GM23338 (cell line): ENCODE measurements at regions not wholly inside any gene's neighbourhood (a gene's known extent, or its start where the extent isn't known, plus 50 kb on each side); places are given as distances from the start of the nearest gene placed in this dataset.

Experiments
- ATAC-seq: fragments of 200-7000 bp; cut with Tn5 transposase; 3 replicates; pipeline ENCODE4 v1.9.1; 2020
- DNase-seq: peaks from one replicate; pipeline ENCODE4 v3.0.0-alpha.2; 2015; ENCODE audit warnings: low spot score
- H2AFZ ChIP-seq: fragments of 200-600 bp; sonication (generic); 2 replicates; pipeline ENCODE4 v1.8.0; 2016; ENCODE audit warnings: antibody characterized with exemption, mild to moderate bottlenecking, moderate library complexity
- H3F3A ChIP-seq: fragments of 200-600 bp; sonication (generic); replicated peaks from 2 replicates; pipeline ENCODE4 v1.8.0; 2017; ENCODE audit warnings: antibody characterized with exemption, mixed run types, low read depth
- H3K27ac ChIP-seq: fragments of 200-600 bp; sonication (generic); 2 replicates; pipeline ENCODE4 v1.6.1; 2016; ENCODE audit warnings: low read depth
- H3K27me3 ChIP-seq: fragments of 200-600 bp; sonication (generic); 2 replicates; pipeline ENCODE4 v1.8.0; 2016; ENCODE audit warnings: mild to moderate bottlenecking, mixed run types, moderate library complexity; ENCODE audit not compliant: insufficient read depth
- H3K36me3 ChIP-seq: fragments of 200-600 bp; sonication (generic); 2 replicates; pipeline ENCODE4 v1.8.0; 2016; ENCODE audit warnings: mild to moderate bottlenecking; ENCODE audit not compliant: insufficient read depth
- H3K4me1 ChIP-seq: fragments of 200-600 bp; sonication (generic); 2 replicates; pipeline ENCODE4 v1.8.0; 2016; ENCODE audit warnings: mild to moderate bottlenecking, moderate library complexity; ENCODE audit not compliant: insufficient read depth
- H3K4me2 ChIP-seq: fragments of 200-600 bp; sonication (generic); 2 replicates; pipeline ENCODE4 v1.7.1; 2017; ENCODE audit warnings: mixed run types
- H3K4me3 ChIP-seq: fragments of 200-600 bp; sonication (generic); 2 replicates; pipeline ENCODE4 v1.6.1; 2016; ENCODE audit warnings: mixed run types
- H3K79me2 ChIP-seq: fragments of 200-600 bp; sonication (generic); replicated peaks from 2 replicates; pipeline ENCODE4 v1.8.0; 2017; ENCODE audit warnings: mild to moderate bottlenecking; ENCODE audit not compliant: insufficient read depth
- H3K9me2 ChIP-seq: fragments of 200-600 bp; sonication (generic); 2 replicates; pipeline ENCODE4 v1.8.0; 2017; ENCODE audit not compliant: insufficient read depth
- H4K20me1 ChIP-seq: fragments of 200-600 bp; sonication (generic); replicated peaks from 2 replicates; pipeline ENCODE4 v1.8.0; 2017; ENCODE audit warnings: mild to moderate bottlenecking; ENCODE audit not compliant: insufficient read depth
- H3K27ac Mint-ChIP-seq: 2 replicates; pipeline ENCODE4 v1.8.0; 2020; ENCODE audit warnings: inconsistent platforms, mild to moderate bottlenecking, moderate library complexity, mixed read lengths
- H3K27me3 Mint-ChIP-seq: 3 replicates; pipeline ENCODE4 v1.8.0; 2022; ENCODE audit warnings: low read depth, mild to moderate bottlenecking, moderate library complexity, mixed read lengths, inconsistent platforms; ENCODE audit not compliant: insufficient read depth, poor library complexity
- H3K36me3 Mint-ChIP-seq: 3 replicates; pipeline ENCODE4 v1.8.0; 2021; ENCODE audit warnings: low read depth, mild to moderate bottlenecking, inconsistent platforms, moderate library complexity, mixed read lengths
- H3K4me1 Mint-ChIP-seq: 3 replicates; pipeline ENCODE4 v1.8.0; 2020; ENCODE audit warnings: mild to moderate bottlenecking, inconsistent platforms, mixed read lengths
- H3K4me3 Mint-ChIP-seq: 3 replicates; pipeline ENCODE4 v1.8.0; 2021; ENCODE audit warnings: moderate library complexity, mild to moderate bottlenecking, inconsistent platforms, mixed read lengths
- H3K9me3 Mint-ChIP-seq: 3 replicates; pipeline ENCODE4 v1.8.0; 2020; ENCODE audit warnings: moderate library complexity, mild to moderate bottlenecking, inconsistent platforms, mixed read lengths
- CREB1 ChIP-seq: fragments of 250-450 bp; sonication (Bioruptor Pico); IDR thresholded peaks from 2 replicates; pipeline ENCODE4 v1.5.0; 2020; ENCODE audit warnings: low read depth, mild to moderate bottlenecking, moderate library complexity
- EZH2 ChIP-seq: fragments of 200-600 bp; sonication (generic); IDR thresholded peaks from one replicate; pipeline ENCODE4 v1.8.0; 2017; ENCODE audit warnings: antibody characterized with exemption, mild to moderate bottlenecking, low read depth; ENCODE audit not compliant: unreplicated experiment
- EZH2phosphoT487 ChIP-seq: fragments of 200-600 bp; sonication (generic); IDR thresholded peaks from one replicate; pipeline ENCODE4 v1.8.1; 2018; ENCODE audit warnings: antibody characterized with exemption; ENCODE audit not compliant: unreplicated experiment
- JUNB ChIP-seq: IDR thresholded peaks from one replicate; pipeline ENCODE4 v1.6.1; 2016; ENCODE audit warnings: antibody characterized with exemption; ENCODE audit not compliant: unreplicated experiment
- NANOG ChIP-seq: IDR thresholded peaks from 2 replicates; pipeline ENCODE4 v1.6.1; 2016; ENCODE audit warnings: antibody characterized with exemption, borderline replicate concordance
- POLR2AphosphoS5 ChIP-seq: IDR thresholded peaks from 2 replicates; pipeline ENCODE4 v1.6.1; 2016; ENCODE audit warnings: antibody characterized with exemption, low read depth
- STAT1 ChIP-seq: IDR thresholded peaks from one replicate; pipeline ENCODE4 v1.6.1; 2016; ENCODE audit warnings: antibody characterized with exemption; ENCODE audit not compliant: unreplicated experiment
- ZNF331 ChIP-seq: fragments of 250-450 bp; sonication (Bioruptor Pico); IDR thresholded peaks from 2 replicates; pipeline ENCODE4 v1.5.0; 2020; ENCODE audit warnings: low read depth, mild to moderate bottlenecking, moderate library complexity
- TF ChIP-seq, protein P1 (sequence below): IDR thresholded peaks from 2 replicates; pipeline ENCODE4 v1.6.1; 2016; ENCODE audit warnings: antibody characterized with exemption
- TF ChIP-seq, protein P2 (sequence below), 2 experiments: fragments of 200-600 bp in 1 of 2; sonication (generic) in 1 of 2; conservative IDR thresholded peaks; 2 replicates each; pipeline versions ENCODE4 v1.5.1 to v1.6.1; 2016 to 2017; ENCODE audit warnings: antibody characterized with exemption in 2 of 2, low read depth in 2 of 2, mild to moderate bottlenecking in 2 of 2, moderate library complexity in 1 of 2
- TF ChIP-seq, protein P3 (sequence below): fragments of 250-450 bp; sonication (Bioruptor Pico); IDR thresholded peaks from 2 replicates; pipeline ENCODE4 v1.5.0; 2020; ENCODE audit warnings: mild to moderate bottlenecking, moderate library complexity

DNA sequence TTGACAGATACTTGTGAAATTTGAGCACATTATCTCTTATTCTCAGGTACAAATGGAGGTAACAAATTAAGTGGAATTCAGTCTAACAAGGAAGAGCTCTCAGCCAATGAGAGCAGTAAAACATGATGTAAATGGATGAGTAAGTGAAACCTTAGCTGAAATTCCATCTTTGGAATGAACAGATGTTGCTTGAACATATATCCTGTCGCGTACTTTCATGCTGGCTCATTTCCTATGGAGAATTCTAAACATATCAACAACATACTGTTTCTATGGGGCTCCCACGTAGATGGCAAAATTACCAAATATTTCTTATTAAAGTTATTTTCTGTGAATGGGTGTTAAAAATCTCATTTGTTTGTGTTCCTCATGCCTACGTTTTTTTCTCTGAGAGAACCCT is 256.3 kb upstream of the LINC00305 start:
- no peak for DNase-seq
- ATAC-seq, result no peak
- Histone ChIP-seq H3K4me3 (no peak overlapping the region), H3K27ac (no peak overlapping the region), H3K79me2 (no peaks in the 10 kb centered on the region), H2AFZ (no peak overlapping the region), H3K27me3 (no peaks in the 10 kb centered on the region), H4K20me1 (no peaks in the 10 kb centered on the region), H3K36me3 (no peaks in the 10 kb centered on the region), H3F3A (no peaks in the 10 kb centered on the region), H3K9me2 (no peaks in the 10 kb centered on the region), H3K4me2 (no peak overlapping the region), H3K4me1 (no peaks in the 10 kb centered on the region)
- no peaks in the 10 kb centered on the region for H3K27me3 Mint-ChIP-seq
- H3K4me3 Mint-ChIP-seq, result no peak overlapping the region
- H3K9me3 Mint-ChIP-seq, result no peaks in the 10 kb centered on the region
- H3K4me1 Mint-ChIP-seq, result peaks cover 13% of the 10 kb centered on the region
- H3K27ac Mint-ChIP-seq, result no peak overlapping the region
- H3K36me3 Mint-ChIP-seq, result no peaks in the 10 kb centered on the region
- TF ChIP-seq, protein P1, sequence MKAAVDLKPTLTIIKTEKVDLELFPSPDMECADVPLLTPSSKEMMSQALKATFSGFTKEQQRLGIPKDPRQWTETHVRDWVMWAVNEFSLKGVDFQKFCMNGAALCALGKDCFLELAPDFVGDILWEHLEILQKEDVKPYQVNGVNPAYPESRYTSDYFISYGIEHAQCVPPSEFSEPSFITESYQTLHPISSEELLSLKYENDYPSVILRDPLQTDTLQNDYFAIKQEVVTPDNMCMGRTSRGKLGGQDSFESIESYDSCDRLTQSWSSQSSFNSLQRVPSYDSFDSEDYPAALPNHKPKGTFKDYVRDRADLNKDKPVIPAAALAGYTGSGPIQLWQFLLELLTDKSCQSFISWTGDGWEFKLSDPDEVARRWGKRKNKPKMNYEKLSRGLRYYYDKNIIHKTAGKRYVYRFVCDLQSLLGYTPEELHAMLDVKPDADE, result no peak
- TF ChIP-seq POLR2AphosphoS5 (no peak), CREB1 (CRISPR knock-in tag) (no peak), EZH2 (no peak)

DNA sequence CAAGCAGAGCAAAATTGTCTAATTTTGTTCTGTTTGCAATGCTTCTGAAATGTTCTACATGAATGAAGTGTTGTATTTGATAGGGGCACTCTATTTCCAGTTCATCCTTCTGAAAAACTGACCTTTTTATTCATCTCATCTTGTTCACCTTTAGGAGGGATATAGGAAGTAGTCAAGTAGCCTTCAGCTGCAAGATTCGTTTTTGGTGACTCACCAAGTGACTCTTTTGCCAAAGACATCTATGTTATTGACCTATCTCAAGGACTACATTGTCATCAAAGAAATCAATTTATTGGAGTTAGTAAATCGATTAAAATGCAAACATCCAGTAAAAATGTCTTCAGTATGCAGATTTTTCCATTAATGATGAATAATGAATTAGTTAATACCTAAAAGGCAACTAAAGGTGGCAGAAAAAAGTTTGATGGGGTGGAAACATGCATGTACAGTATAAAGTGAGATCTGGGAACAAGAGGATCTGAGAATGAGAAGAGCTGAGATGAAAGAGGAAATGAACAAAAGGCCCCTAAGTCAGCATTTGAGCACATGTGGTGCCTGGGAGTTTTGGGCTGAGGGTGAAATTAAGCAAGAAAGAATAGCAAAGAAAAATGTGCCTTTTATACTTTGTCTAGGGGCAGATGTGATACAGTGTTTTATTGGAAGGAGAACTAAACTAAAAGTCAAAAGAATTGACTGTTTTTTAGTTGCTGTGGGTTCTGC is 255.1 kb upstream of the LINC00305 start:
- no peaks in the 10 kb centered on the region for H3K27me3 Mint-ChIP-seq
- Histone ChIP-seq H3K4me2 (no peak overlapping the region), H4K20me1 (no peaks in the 10 kb centered on the region), H3K27me3 (no peaks in the 10 kb centered on the region), H3K4me1 (no peaks in the 10 kb centered on the region), H3K9me2 (no peaks in the 10 kb centered on the region), H3K79me2 (no peaks in the 10 kb centered on the region), H3K4me3 (no peak overlapping the region), H3K36me3 (no peaks in the 10 kb centered on the region), H3K27ac (no peak overlapping the region), H2AFZ (peak overlapping the region; percentile 70), H3F3A (no peaks in the 10 kb centered on the region)
- DNase-seq, result no peak
- H3K27ac Mint-ChIP-seq, result no peak overlapping the region
- no peaks in the 10 kb centered on the region for H3K36me3 Mint-ChIP-seq
- H3K4me1 Mint-ChIP-seq, result peaks cover 13% of the 10 kb centered on the region
- no peak overlapping the region for H3K4me3 Mint-ChIP-seq
- no peaks in the 10 kb centered on the region for H3K9me3 Mint-ChIP-seq
- ATAC-seq, result no peak
- TF ChIP-seq STAT1, result no peak
- TF ChIP-seq EZH2, result no peak
- TF ChIP-seq, protein P2, sequence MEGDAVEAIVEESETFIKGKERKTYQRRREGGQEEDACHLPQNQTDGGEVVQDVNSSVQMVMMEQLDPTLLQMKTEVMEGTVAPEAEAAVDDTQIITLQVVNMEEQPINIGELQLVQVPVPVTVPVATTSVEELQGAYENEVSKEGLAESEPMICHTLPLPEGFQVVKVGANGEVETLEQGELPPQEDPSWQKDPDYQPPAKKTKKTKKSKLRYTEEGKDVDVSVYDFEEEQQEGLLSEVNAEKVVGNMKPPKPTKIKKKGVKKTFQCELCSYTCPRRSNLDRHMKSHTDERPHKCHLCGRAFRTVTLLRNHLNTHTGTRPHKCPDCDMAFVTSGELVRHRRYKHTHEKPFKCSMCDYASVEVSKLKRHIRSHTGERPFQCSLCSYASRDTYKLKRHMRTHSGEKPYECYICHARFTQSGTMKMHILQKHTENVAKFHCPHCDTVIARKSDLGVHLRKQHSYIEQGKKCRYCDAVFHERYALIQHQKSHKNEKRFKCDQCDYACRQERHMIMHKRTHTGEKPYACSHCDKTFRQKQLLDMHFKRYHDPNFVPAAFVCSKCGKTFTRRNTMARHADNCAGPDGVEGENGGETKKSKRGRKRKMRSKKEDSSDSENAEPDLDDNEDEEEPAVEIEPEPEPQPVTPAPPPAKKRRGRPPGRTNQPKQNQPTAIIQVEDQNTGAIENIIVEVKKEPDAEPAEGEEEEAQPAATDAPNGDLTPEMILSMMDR (conservative IDR thresholded peaks at IDR 0.05; ENCODE audit: low read depth in 2 of 2), result no peak
- no peak for TF ChIP-seq JUNB
- TF ChIP-seq, protein P3, sequence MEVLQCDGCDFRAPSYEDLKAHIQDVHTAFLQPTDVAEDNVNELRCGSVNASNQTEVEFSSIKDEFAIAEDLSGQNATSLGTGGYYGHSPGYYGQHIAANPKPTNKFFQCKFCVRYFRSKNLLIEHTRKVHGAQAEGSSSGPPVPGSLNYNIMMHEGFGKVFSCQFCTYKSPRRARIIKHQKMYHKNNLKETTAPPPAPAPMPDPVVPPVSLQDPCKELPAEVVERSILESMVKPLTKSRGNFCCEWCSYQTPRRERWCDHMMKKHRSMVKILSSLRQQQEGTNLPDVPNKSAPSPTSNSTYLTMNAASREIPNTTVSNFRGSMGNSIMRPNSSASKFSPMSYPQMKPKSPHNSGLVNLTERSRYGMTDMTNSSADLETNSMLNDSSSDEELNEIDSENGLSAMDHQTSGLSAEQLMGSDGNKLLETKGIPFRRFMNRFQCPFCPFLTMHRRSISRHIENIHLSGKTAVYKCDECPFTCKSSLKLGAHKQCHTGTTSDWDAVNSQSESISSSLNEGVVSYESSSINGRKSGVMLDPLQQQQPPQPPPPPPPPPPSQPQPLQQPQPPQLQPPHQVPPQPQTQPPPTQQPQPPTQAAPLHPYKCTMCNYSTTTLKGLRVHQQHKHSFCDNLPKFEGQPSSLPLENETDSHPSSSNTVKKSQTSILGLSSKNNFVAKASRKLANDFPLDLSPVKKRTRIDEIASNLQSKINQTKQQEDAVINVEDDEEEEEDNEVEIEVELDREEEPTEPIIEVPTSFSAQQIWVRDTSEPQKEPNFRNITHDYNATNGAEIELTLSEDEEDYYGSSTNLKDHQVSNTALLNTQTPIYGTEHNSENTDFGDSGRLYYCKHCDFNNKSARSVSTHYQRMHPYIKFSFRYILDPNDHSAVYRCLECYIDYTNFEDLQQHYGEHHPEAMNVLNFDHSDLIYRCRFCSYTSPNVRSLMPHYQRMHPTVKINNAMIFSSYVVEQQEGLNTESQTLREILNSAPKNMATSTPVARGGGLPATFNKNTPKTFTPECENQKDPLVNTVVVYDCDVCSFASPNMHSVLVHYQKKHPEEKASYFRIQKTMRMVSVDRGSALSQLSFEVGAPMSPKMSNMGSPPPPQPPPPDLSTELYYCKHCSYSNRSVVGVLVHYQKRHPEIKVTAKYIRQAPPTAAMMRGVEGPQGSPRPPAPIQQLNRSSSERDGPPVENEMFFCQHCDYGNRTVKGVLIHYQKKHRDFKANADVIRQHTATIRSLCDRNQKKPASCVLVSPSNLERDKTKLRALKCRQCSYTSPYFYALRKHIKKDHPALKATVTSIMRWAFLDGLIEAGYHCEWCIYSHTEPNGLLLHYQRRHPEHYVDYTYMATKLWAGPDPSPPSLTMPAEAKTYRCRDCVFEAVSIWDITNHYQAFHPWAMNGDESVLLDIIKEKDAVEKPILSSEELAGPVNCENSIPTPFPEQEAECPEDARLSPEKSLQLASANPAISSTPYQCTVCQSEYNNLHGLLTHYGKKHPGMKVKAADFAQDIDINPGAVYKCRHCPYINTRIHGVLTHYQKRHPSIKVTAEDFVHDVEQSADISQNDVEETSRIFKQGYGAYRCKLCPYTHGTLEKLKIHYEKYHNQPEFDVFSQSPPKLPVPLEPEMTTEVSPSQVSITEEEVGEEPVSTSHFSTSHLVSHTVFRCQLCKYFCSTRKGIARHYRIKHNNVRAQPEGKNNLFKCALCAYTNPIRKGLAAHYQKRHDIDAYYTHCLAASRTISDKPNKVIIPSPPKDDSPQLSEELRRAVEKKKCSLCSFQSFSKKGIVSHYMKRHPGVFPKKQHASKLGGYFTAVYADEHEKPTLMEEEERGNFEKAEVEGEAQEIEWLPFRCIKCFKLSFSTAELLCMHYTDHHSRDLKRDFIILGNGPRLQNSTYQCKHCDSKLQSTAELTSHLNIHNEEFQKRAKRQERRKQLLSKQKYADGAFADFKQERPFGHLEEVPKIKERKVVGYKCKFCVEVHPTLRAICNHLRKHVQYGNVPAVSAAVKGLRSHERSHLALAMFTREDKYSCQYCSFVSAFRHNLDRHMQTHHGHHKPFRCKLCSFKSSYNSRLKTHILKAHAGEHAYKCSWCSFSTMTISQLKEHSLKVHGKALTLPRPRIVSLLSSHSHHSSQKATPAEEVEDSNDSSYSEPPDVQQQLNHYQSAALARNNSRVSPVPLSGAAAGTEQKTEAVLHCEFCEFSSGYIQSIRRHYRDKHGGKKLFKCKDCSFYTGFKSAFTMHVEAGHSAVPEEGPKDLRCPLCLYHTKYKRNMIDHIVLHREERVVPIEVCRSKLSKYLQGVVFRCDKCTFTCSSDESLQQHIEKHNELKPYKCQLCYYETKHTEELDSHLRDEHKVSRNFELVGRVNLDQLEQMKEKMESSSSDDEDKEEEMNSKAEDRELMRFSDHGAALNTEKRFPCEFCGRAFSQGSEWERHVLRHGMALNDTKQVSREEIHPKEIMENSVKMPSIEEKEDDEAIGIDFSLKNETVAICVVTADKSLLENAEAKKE (CRISPR knock-in tag), result no peak
- no peak for TF ChIP-seq EZH2phosphoT487
- TF ChIP-seq ZNF331 (CRISPR knock-in tag), result no peak
- TF ChIP-seq NANOG, result no peak
- no peak for TF ChIP-seq CREB1 (CRISPR knock-in tag)
- TF ChIP-seq, protein P1, result no peak
